Thoracic aorta (tissue), 2 donors: ENCODE measurements at regions not wholly inside any gene's neighbourhood (a gene's known extent, or its start where the extent isn't known, plus 50 kb on each side); places are given as distances from the start of the nearest gene placed in this dataset.

Experiments used
- ATAC-seq: fragments of 150-250 bp; one replicate; pipeline ENCODE4 v1.8.0; 2017; ENCODE audit warnings: low read depth; ENCODE audit not compliant: insufficient number of reproducible peaks, low FRiP score
- DNase-seq: peaks from one replicate; pipeline ENCODE4 v3.0.0-alpha.2; 2020; ENCODE audit warnings: low spot score
- H3K27ac ChIP-seq, 2 donors: fragments of 200-600 bp; sonication (generic); 1 replicate in 1 of 2; 2 replicates in 1 of 2; pipeline ENCODE4 v1.5.1; 2016; ENCODE audit warnings: mild to moderate bottlenecking in 2 of 2, moderate library complexity in 2 of 2
- H3K27me3 ChIP-seq: fragments of 200-600 bp; sonication (generic); replicated peaks from 2 replicates; pipeline ENCODE4 v1.6.0; 2016; ENCODE audit warnings: mild to moderate bottlenecking; ENCODE audit not compliant: insufficient read depth
- H3K36me3 ChIP-seq: fragments of 200-600 bp; sonication (generic); one replicate; pipeline ENCODE4 v1.5.1; 2016
- H3K4me1 ChIP-seq, 2 donors: fragments of 200-600 bp; sonication (generic); 1 replicate in 1 of 2; 2 replicates in 1 of 2; pipeline versions ENCODE4 v1.5.1 to v1.6.0; 2016; ENCODE audit warnings: low read depth in 2 of 2, mild to moderate bottlenecking in 1 of 2; ENCODE audit not compliant: control insufficient read depth in 1 of 2
- H3K4me3 ChIP-seq: fragments of 200-600 bp; sonication (generic); 2 replicates; pipeline ENCODE4 v1.5.1; 2016; ENCODE audit warnings: mild to moderate bottlenecking
- H3K9me3 ChIP-seq: fragments of 200-600 bp; sonication (generic); 2 replicates; pipeline ENCODE4 v1.5.1; 2016
- CTCF ChIP-seq: fragments of 200-600 bp; sonication (generic); IDR thresholded peaks from one replicate; pipeline ENCODE4 v1.5.1; 2019; ENCODE audit warnings: antibody characterized with exemption

- Histone ChIP-seq H3K27me3 (no peaks in the 10 kb centered on the region), H3K4me1 (no peaks in the 10 kb centered on the region), H3K4me3 (no peak overlapping the region), H3K9me3 (no peaks in the 10 kb centered on the region), H3K36me3 (no peaks in the 10 kb centered on the region), H3K27ac (no peak overlapping the region)
- ATAC-seq (no peak), DNase-seq (no peak)
- TF ChIP-seq CTCF, result no peak
Measured at GRCh38 chr10:21263839-21264238, 261.6 kb downstream of the SKIDA1 start.

GRCh38 chr10:21263263-21263803, 262.1 kb downstream of the SKIDA1 start:
- no peaks in the 10 kb centered on the region for H3K36me3 ChIP-seq
- H3K27me3 ChIP-seq, result no peaks in the 10 kb centered on the region
- no peak overlapping the region for H3K27ac ChIP-seq
- no peaks in the 10 kb centered on the region for H3K4me1 ChIP-seq
- H3K4me3 ChIP-seq, result no peak overlapping the region
- no peak for TF ChIP-seq CTCF
- DNase-seq (no peak), ATAC-seq (no peak)
- no peaks in the 10 kb centered on the region for H3K9me3 ChIP-seq

GRCh38 chr10:21261842-21262294, 263.6 kb downstream of the SKIDA1 start:
- no peak for ATAC-seq
- Histone ChIP-seq H3K4me1 (no peaks in the 10 kb centered on the region), H3K4me3 (no peak overlapping the region), H3K36me3 (no peaks in the 10 kb centered on the region), H3K27ac (no peak overlapping the region), H3K9me3 (no peaks in the 10 kb centered on the region), H3K27me3 (no peaks in the 10 kb centered on the region)
- DNase-seq, result no peak
- no peak for TF ChIP-seq CTCF

GRCh38 chr10:21260506-21261149, 264.9 kb downstream of the SKIDA1 start:
- no peaks in the 10 kb centered on the region for H3K27me3 ChIP-seq
- no peak overlapping the region for H3K4me3 ChIP-seq
- no peaks in the 10 kb centered on the region for H3K36me3 ChIP-seq
- no peaks in the 10 kb centered on the region for H3K4me1 ChIP-seq
- no peak overlapping the region for H3K27ac ChIP-seq
- ATAC-seq (no peak), DNase-seq (no peak)
- no peaks in the 10 kb centered on the region for H3K9me3 ChIP-seq
- TF ChIP-seq CTCF, result no peak

- no peaks in the 10 kb centered on the region for H3K27me3 ChIP-seq
- TF ChIP-seq CTCF, result no peak
- H3K4me3 ChIP-seq, result no peak overlapping the region
- no peaks in the 10 kb centered on the region for H3K9me3 ChIP-seq
- DNase-seq (no peak), ATAC-seq (no peak)
- H3K36me3 ChIP-seq, result no peaks in the 10 kb centered on the region
- H3K4me1 ChIP-seq, result no peaks in the 10 kb centered on the region
- H3K27ac ChIP-seq, result no peak overlapping the region
Measured at GRCh38 chr10:21260066-21260465, 265.4 kb downstream of the SKIDA1 start.
